GM19324 (cell line): ENCODE measurements at regions not wholly inside any gene's neighbourhood (a gene's known extent, or its start where the extent isn't known, plus 50 kb on each side); places are given as distances from the start of the nearest gene placed in this dataset.

Experiments used
- ATAC-seq: cut with Tn5 transposase; IDR thresholded peaks from one replicate; pipeline ENCODE4 v1.9.1; 2021; ENCODE audit warnings: mild to moderate bottlenecking, moderate library complexity; ENCODE audit not compliant: unreplicated experiment, low FRiP score

DNA sequence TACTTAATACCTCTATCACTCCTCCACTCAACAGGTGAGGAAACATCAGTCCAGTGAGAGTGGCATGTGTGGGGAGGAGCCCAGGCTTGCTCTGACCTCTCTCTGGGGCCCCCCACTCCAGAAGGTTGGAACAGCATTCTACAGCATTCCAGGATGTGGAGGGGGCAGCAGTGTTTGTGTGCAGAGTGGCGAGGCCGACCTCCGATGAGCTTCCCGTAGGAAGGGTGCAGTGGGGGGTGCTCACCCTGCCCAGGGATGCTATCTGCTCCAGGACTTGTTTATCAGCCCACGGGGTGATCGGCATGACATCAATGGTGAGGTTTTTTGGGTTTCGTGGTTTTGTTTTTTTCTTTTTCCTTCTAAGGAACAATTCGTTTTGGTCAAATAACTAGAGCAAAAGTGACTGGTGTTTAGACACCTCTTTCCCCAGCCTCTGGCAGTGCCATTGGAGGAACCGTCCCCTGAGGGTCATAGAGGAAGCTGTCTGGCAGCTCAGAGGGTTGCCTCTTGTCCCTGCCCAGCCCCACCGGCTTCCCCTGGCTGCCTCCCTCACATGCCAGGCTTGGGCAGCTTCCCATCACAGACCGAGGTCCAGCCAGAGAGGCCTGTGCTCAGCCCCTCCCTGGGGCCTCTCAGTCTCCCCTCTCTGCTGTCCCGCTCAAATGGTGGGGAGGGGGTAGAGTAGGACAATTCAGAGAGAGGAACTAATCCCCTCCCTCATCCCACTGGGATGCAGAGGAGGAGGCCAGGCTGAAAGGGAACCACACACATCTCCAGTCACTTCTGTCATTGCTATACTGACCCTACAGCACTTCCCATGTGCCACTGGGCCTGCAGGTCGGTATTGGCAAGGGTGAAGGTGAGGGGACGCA is 96.5 kb downstream of the ZFP36L2 start:
- ATAC-seq = no peak

GRCh38 chr2:43128559-43128955 is 97.8 kb downstream of the ZFP36L2 start:
- ATAC-seq = no peak

DNA sequence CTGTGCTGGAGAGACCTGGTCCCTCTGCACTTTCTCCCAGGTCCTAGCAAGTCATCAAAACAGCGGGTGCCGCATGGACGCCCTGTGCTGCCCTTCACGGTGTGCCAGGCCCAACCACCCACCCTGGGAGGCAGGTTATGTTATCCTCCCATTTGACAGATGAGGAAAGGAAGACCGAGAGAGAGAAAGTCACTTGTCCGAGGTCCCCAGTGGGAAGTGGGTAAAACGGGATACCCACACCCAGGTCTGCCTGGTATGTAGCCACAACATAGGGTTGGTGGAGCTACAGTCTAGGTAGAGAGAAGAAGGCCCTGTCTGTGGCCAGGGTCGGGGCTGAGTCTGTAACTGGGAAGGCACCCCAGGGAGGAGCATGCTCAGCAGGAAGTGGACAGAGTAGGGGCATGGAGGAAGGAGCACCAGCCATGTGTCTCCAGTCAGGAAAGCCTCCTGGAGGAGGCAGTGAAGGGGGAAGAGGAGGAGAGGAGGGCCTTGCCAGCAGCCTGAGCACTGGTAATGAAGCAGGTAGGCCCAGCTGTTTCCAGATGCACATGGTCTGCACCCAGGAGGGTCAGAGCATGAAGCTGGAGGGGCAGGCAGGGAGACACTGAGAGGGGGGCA is 98.4 kb downstream of the ZFP36L2 start:
- ATAC-seq = no peak

DNA sequence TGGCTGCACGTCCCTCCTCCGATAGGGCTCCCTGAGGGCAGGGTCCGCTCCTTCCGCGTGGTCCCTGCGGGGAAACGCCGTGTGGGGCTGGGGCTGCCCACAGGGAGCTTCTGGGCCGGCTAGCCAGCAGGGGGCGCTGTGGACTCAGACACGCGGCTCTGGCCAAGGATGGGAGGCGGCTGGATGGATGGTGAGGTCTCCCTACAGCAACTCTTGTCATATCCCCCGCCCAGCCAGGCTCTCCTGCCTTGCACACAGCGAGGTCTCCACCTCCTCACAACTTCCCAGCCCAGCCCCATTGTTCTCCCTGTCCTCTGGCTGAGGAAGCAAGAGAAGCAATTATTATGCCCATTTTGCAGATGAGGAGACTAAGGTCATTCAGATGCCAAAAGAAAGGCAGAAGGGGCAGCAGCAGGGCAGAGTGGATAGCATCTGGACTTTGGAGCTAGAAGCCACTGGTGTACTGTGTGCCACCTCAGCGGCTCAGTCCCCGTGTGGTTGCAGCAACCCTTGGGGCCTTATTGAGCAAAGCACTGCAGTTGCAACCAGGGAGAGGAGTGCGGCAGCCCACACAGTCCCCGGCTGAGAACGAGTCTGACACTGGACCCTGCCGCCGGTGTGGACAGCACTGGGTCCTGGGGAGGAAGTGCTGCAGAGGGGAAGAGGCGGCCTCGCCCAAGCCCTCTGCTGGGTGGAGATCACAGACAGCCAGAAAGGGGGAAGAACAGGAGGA is 99.0 kb downstream of the ZFP36L2 start:
- no peak for ATAC-seq

- ATAC-seq = no peak
Measured at GRCh38 chr2:43126817-43127207, 99.6 kb downstream of the ZFP36L2 start.

DNA sequence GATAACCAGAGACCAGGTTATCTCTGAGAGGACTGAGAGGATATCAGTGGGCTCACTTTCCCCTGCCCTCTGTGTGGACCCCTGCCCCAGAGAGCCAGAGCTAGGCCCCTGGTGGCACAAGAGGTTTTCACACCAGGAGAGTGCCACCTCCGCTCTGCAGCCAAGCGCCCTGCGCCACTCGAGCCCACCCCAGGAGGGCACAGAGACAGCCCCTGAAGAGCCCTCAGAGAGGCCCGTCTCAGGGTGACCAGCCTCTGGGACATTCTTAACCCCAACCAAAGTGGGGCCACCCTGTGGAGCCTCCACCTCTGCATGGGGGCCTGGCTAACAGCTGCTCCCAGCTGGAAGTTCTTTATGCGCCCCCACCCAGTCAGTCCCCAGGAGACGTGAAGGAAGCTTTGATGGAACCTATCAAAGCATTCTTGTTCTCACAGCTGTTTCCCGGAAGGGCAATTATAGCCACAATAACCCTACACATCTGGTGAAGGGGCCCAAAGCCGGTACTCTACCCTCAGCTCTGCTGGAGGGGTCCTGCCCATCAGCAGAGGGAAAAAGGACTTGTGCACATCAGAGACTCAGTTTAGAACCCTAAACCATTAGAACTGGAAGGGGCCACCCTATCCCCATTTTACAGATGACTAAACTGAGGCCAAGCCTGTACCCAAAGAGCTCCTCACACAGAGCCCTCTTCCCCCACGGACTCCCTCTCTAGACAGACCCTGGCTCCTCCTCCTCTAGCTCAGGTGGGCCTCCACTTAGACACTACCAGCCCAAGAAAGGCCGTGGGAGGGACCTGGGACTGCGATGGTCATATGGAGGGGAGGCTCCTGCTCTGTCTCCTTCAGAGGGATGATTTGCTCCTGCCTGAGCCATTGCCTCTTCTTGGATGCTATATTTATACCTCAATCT is 101.1 kb downstream of the ZFP36L2 start:
- ATAC-seq = no peak

- no peak for ATAC-seq
Measured at GRCh38 chr2:43124687-43125057, 101.7 kb downstream of the ZFP36L2 start.

- ATAC-seq = no peak
Measured at GRCh38 chr2:43123981-43124686, 102.3 kb downstream of the ZFP36L2 start.

GRCh38 chr2:43123486-43123885 is 102.9 kb downstream of the ZFP36L2 start:
- no peak for ATAC-seq

GRCh38 chr2:43123028-43123427 is 103.4 kb downstream of the ZFP36L2 start:
- no peak for ATAC-seq

DNA sequence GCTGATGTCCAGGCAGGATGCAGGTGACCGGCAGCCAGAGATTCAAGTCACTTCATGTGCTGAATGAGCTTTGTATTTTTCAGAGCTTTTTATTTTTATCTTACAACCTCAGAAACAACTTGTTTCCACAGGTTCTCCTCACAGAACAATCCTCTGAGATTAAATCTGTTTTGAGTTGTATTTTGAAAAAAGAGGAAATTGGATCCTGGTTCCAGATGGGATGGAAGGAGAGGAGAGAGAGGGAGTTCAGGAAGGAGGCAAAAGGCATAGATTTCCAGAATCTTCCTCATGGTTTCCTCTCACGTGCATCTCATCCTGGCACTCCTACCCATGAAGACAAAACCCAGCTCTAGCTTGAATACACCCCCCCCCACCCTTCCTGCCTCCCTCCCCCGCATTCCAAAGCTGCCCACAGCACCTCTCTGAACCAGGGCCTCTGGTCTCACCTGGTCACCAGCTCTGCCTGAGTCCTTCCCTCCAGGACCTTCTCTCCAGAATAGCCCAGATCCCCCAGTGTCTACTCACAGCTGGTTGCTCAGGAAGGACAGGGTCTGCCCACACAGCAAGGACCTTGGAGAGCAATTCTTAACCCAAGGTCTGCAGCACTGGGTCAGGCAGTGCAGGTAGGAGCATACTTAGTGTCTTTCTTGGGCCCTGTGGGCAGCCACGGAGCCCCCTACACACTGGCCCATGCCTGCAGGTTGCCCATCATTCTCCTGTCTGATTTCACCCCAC is 104.7 kb downstream of the ZFP36L2 start:
- no peak for ATAC-seq

- no peak for ATAC-seq
Measured at GRCh38 chr2:43119303-43119702, 107.1 kb downstream of the ZFP36L2 start.

- ATAC-seq = no peak
Measured at GRCh38 chr2:43117521-43118143, 108.8 kb downstream of the ZFP36L2 start.

DNA sequence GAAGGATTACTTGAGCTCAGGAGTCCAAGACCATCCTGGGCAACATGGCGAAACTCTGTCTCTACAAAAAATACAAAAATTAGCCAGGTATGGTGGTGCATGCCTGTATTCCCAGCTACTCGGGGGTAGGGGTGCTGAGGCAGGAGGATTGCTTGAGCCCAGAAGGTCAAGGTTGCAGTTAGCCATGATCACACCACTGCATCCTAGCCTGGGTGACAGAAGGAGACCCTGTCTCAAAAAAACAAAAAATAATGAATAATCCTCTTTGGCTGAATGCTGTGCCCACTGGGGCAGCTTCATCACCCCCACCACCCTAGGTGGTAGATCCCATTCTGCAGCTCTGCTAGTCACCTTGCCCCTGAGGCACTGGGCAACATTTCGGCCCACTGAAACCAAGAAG is 109.4 kb downstream of the ZFP36L2 start:
- ATAC-seq = no peak

DNA sequence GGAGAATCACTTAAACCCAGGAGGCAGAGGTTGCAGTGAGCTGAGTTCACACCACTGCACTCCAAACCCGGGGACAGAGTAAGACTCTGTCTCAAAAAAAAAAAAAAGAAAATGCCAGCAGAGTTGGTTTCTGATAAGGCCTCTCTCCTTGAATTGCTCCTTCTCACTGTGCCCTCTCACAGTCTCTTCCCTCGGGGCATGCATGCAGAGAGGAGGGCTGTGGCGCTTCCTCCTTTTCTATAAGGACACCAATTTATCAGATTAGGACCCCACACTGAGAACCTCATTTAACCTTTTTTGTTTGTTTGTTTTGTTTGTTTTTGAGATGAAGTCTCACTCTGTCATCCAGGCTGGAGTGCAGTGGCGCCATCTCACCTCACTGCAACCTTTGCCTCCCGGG is 110.5 kb downstream of the ZFP36L2 start:
- no peak for ATAC-seq

GRCh38 chr2:43114210-43114609 is 112.2 kb downstream of the ZFP36L2 start:
- no peak for ATAC-seq

- no peak for ATAC-seq
Measured at GRCh38 chr2:43111788-43112554, 114.4 kb downstream of the ZFP36L2 start.

DNA sequence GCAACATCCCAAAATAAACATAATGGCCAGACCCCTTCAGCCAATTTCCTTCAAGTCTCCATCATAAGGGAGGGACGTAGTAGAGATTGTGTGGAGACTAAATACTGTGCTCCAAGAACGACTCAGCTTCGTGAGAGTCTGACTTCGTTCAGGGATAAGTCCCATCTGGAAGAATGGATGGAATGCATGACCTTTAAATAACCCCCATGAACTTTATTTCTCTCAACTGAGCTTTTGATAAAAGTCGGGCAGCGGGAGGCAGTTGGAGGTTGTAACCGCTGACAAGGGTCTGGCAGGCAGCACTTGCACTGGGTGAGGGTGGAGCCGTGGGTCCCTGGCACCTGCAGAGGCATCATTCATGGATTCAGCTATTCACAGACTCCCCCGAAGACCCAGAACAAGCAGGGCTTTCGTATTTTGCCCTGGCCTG is 115.9 kb downstream of the ZFP36L2 start:
- ATAC-seq = no peak
